NCI-H2227 (cell line): ENCODE measurements at regions not wholly inside any gene's neighbourhood (a gene's known extent, or its start where the extent isn't known, plus 50 kb on each side); places are given as distances from the start of the nearest gene placed in this dataset.

Experiments used
- DNase-seq: peaks from one replicate; lab custom pipeline; 2025; ENCODE audit not compliant: unreplicated experiment; lab: John Stamatoyannopoulos, UW

DNA sequence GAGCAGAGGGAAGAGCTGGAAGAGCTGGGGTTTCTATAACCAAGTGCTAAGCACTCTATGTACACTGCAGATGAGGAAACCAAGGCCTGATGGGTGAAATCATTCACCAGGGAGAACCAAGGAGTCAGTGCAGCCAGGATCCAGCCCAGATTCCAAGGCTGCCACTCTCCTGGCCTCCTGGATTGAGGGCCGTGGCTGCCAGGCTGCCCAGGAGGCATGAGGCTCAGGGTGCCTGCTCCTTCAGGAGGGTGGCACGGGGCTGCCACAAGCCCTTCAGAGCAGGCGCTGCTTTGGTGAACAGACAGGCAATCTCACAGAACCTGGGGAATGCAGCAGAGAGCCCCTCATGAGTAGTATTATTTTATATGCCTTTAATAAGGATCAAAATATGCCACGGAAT, 293.7 kb upstream of the HDAC4 start:
- DNase-seq: no peak

DNA sequence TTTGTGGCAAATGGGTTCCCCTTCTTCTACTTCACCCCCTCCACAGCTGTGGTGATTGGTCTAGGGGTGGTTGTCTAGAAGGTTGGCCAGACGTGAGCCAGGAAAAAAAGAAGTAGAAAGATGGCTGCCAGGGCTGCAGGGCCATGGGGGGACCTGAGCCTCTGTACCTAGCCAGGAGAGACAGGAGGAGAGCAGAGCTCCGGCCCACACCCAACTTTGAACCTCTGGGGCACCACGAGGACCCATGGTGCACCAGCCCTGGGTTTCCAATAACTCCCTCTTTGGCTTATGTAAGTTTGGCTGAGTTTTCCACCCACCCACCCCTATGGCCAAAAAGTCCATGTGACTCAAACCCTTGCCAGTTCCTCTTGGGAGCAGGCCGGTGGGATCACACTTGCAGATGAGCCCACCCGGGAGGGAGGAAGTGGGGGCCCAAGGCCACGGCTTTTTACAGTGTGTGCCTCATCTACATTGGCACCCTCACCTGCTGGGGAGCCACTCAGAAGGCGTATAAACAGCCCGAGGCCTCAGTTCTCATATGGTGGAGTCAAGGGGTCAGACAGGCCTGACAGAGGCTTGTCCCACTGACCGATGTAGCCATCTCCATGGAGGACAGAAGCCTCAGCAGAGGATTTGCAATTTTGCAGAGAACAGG, 293.1 kb upstream of the HDAC4 start:
- no peak for DNase-seq

- no peak for DNase-seq
Observed at GRCh38 chr2:239693330-239693729, 292.5 kb upstream of the HDAC4 start.

DNA sequence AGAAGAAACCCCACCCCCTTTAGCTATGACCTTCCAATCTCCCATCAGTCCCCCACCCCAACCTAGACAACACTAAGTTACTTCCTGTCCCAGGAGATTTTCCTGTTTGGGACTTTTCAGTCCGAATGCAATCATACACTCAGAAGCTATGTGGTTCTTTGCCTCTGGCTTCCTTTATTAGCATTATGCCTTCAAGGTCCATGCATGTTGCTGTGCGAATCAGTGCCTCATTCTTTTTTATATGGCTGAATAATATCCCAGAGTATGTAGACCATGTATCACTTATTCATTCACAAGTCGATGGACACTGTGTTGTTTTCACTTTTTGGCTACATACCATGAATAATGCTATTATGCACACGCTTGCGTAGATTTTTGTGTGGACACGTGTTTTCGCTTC, 292.1 kb upstream of the HDAC4 start:
- DNase-seq: no peak

GRCh38 chr2:239692362-239692851, 291.6 kb upstream of the HDAC4 start:
- no peak for DNase-seq

GRCh38 chr2:239691720-239692119, 290.9 kb upstream of the HDAC4 start:
- no peak for DNase-seq

DNA sequence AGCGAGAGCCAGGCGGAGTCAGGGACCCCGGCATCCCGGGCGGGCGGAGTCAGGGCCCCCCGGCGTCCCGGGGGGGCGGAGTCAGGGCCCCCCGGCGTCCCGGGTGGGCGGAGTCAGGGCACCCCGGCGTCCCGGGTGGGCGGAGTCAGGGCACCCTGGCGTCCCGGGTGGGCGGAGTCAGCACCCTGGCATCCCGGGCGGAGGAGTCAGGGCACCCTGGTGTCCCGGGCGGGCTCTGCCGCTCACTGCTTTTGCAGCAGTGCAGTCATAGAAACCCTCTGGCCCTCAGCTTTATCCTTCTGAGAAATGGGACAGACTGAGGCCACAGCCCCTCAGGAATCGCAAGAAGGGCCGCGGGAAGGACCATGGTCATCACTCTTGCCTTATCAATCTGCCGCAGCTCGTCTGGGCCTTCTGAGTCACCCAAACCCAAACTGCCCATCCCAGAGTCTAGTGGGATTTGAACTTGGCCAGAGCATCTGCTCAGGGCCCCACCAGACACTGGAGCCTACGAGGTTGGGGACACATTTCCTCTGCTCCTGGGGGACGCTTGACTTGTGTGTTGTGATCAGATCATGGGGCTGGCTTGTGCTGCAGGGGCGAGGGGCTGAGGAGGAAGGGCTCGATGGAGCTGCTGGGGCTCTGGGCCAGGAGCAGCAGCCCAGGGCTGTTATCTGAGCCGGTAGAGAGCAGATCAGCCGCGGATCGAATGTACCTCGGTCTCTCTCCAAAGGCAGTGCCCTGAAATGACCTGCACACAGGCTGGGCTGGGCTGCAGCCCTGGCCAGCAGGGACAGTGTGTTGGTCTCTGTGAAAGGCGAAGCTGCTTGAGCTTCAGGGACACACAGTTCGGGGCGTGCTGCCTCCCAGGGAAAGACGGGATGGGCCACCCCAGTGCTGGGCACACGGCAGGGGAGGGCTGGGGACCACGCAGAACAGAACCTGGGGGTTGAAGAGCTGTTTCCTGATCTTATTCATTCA, 290.1 kb upstream of the HDAC4 start:
- no peak for DNase-seq

DNA sequence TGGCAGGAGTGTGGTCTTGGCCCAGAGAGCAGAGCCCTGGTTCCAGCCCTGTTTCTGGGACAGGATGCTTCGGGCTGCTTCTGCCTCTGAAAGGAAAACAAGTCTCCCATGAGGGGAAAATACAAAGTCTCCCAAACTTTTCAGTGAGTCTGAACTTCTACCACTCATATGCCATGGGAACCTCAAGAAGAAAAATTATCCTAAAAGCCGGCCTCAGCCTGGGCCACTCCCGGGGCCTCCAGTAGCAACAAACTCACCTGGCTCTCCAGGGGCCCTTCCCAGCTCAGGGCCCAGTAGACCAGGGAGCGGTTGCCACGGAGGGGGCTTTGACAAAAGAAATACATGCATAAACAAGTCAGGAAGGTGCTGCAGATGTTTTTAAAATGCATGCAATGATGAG, 289.2 kb upstream of the HDAC4 start:
- no peak for DNase-seq

DNA sequence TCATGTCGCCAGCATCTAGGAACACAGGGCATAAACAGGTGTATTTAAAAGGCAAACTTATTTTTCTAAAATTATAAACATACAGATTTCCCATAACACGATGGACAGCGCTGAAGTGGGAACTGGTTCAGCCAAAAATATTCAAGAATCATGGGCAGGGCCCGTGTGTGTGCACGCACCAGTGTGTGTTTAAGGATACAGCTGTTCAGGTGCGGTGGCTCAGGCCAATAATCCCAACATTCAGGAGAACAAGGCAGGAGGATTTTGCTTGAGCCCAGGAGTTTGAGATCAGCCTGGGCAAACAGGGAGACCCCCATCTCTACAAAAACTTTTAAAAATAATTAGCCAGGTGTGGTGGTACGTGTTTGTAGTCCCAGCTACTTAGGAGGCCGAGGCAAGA, 288.6 kb upstream of the HDAC4 start:
- DNase-seq: no peak

GRCh38 chr2:239688840-239689239, 288.0 kb upstream of the HDAC4 start:
- DNase-seq: no peak

DNA sequence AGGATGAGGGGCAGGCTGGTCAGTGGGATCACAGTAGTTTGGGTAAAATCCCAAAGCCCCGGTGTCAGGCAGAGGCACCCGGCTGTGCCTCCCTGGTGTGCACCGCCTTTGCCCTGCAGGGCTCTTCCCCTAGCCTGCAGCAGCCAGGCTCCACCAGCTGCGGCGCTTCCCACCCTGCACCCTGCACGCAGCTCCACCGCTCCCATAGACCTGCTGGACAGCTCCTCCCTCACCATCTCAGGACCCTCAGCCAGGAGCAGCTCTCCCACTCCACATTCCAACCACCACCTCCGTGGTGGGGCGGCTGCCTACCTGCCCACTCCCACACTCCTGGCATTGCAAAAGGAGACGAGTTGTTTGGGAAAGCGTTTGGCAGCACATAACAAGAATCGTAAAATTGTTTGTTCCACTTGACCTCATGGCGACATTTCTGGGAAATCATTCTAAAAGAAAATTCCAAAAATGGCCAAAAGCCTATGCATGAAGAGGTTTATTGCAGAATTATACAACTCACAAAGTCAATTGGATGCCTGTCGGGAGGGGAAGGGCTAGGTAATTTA, 287.4 kb upstream of the HDAC4 start:
- DNase-seq: no peak

DNA sequence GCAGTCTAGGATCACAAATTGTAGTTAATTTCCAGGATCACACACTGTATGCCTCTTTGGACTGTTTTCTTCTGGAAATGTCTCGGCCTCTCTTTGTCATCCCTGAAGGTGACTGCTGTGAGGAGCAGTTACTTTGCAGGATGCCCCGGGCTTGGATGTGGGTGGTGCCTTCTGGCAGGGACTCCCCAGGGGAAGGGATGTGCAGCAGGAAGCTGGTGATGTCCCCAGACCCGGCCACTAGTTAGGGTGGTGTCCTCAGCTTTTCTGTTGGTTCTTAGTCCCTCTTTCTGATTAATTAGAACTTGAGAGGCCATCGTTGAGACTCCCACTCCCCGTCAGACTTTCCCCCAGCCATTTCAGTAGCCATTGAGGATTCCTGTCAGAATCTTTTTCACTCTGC, 286.6 kb upstream of the HDAC4 start:
- DNase-seq: no peak

GRCh38 chr2:239685965-239686364, 285.1 kb upstream of the HDAC4 start:
- no peak for DNase-seq

DNA sequence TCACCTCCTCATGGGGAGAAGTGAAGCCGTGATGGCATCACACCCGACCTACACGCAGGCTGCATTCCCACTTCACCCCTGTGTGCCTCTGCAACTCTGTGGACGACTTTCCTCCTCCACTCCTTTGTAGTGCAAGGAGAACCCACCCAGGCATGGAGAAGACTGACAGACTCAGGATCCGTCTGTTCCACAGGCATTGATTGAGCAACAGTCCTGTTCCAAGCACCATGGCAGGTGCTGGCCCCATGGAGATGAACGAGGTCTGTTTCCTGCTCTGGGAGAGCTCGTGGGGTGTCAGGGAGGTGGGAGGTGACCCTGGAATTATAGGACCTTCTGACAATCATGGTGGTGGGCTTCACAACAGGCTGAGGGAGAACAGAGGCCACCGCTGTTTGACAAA, 284.7 kb upstream of the HDAC4 start:
- no peak for DNase-seq

GRCh38 chr2:239684996-239685395, 284.2 kb upstream of the HDAC4 start:
- DNase-seq: no peak

DNA sequence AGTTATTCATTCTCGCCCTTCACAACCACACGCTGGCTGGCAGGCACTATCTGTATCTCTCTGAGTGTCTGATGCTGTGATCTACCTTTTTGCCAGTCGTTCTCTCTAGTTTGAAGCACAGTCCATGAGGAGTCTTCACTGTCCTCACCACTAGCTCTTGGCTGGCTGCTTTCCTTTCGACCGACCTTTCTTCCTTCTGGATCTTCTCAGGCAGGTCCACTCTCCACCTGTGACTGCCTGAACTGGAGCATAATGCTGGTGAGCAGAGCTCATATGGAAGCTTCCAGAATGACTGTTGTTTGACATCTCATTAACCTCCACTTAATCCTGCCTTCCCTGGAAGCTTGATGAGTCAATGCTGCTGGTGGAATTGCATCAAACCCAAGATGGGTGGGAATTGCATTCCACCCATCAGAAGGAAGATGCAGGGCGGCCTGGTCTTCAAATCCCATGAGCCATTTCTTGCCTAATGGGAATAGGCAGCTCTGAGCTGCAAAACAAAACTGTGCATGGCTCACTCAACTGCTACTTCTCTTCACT, 283.5 kb upstream of the HDAC4 start:
- no peak for DNase-seq

DNA sequence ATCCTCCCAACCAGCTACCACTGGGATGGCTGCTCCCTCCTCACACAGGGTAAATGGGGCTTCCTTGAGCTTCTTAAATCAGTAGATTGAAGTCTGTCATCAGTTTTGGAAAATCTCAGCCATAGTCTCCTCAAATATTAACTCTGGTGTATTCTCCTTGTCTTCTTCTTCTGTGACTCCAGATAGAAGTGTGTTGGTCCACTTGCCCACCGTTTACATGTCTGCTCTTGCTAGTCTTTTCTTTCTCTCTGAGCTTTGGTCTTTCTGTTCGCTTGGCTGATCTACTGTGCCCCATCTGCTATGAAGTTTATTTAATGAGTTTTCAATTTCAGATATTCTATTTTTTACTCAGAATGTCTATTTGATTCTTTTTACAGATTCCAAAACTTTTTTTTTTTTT, 281.7 kb upstream of the HDAC4 start:
- no peak for DNase-seq

DNA sequence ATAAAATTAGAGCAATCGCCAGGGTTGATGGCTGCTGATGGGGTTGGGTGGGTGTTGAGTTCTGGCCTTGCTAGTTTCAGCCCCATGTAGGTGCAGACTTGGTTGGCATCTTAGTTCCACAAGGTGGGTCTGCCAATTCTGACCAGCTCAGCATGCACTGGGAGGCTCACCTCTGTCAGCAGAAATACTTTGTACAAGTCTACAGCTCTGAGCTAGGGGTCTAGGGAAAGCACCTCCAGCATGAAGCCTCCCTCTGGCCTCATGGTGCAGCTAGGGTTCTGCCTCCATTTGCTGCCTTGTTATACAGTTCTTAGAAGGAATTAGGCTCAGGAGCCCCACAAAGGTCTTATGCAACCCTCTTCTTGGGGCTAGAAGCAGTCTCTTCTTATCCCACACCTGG, 278.9 kb upstream of the HDAC4 start:
- no peak for DNase-seq

DNA sequence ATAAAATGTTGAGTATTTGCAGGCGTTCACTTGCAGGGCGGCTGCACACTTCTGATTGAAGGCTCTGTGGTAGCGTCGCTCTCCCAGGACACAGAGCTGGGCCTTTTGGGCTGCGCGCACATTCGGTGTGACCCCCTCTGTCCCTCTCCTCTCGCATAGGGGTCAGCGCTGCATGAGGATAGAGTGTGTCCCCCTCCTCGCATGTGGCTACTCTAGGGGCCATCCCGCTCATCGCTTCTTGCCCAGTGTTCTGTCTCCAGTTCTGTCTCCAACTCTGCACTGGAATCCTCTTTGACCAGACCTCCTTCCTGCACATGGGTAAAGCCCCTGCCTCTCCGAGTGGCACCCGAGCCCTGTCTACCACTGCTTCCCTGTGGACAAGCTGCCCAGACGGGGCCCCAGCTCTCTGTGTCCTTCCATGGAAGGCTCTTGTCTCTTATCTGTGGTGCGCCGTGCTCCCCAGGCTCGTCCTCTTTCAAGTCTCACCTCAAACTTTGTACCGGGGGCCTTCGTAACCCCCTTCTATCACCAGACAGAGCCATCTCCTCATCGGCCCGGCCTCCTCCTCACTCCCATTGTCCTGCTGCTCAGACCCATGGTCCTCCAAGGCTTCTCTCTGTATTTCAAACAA, 278.0 kb upstream of the HDAC4 start:
- no peak for DNase-seq

DNA sequence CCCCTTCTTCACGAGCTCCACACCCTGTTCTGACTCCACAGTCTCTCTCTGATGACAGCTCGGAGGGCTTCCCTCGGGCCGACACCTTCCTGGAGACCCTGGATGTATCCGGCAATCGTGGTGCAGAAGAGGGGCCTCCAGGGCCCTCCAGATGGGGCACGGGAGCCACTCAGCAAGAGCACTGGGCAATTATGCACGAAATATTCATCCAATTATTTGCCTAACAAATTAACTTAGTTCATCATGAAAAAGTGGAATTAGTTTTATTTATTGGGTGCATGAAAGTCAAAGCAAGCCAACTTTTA, 277.3 kb upstream of the HDAC4 start:
- DNase-seq: no peak

- DNase-seq: no peak
Observed at GRCh38 chr2:239677453-239678185, 276.8 kb upstream of the HDAC4 start.
